K562 (cell line): ENCODE measurements at regions not wholly inside any gene's neighbourhood (a gene's known extent, or its start where the extent isn't known, plus 50 kb on each side); places are given as distances from the start of the nearest gene placed in this dataset.

Experiments used
- ATAC-seq: fragments of 200-7000 bp; cut with Tn5 transposase; 3 replicates; pipeline ENCODE4 v1.9.1; 2020; ENCODE audit warnings: moderate library complexity
- BruUV-seq: library from RNA; stranded (reverse); fragments of 400-500 nt; replicated peaks from 2 replicates; lab custom pipeline; 2021; lab: Mats Ljungman, UMichigan
- CTCF ChIA-PET: fragments of 300-600 bp; formaldehyde crosslinking; extraction: SDS; loops from one replicate; lab custom pipeline; 2021; ENCODE audit warnings: low intra/inter-chr PET ratio; lab: Yijun Ruan, JAX
- POLR2A ChIA-PET: fragments of 300-600, 350-650 bp; sonication (Branson Sonifier 250); formaldehyde crosslinking; extraction: SDS; loops from one replicate; lab custom pipeline; 2021; ENCODE audit warnings: antibody characterized with exemption, inconsistent platforms; lab: Yijun Ruan, JAX
- DNase-seq, 4 experiments: peaks; one replicate each; pipeline versions ENCODE4 v3.0.0 to v3.0.0-alpha.2; 2011 to 2018; ENCODE audit warnings: low spot score in 3 of 4, mixed read lengths in 3 of 4; ENCODE audit errors: extremely low read depth in 1 of 4
- FAIRE-seq: peaks from 2 replicates; lab custom pipeline; 2011; peaks lifted over from hg19 to GRCh38; lab: Jason Lieb, UNC
- H2AFZ ChIP-seq: 2 replicates; pipeline ENCODE4 v1.6.0; 2011; ENCODE audit warnings: low read depth, low read length, control low read depth, inconsistent platforms
- H3K27ac ChIP-seq: fragments of 200-600 bp; 3 replicates; pipeline ENCODE4 v1.8.0; 2011; ENCODE audit warnings: low read depth, mild to moderate bottlenecking, control low read depth, inconsistent platforms, low read length, moderate library complexity, mixed read lengths; ENCODE audit errors: extremely low read depth
- H3K27me3 ChIP-seq, 2 experiments: fragments of 300-600 bp in 1 of 2; 2 replicates in 1 of 2; 3 replicates in 1 of 2; pipeline versions ENCODE4 v1.6.0 to v1.8.0; 2011; ENCODE audit warnings: inconsistent platforms in 2 of 2, low read length in 2 of 2, mild to moderate bottlenecking in 1 of 2, mixed read lengths in 1 of 2, moderate library complexity in 1 of 2; ENCODE audit not compliant: control insufficient read depth in 2 of 2, insufficient read depth in 2 of 2
- H3K36me3 ChIP-seq: fragments of 300-600 bp; 3 replicates; pipeline ENCODE4 v1.8.0; 2011; ENCODE audit warnings: mild to moderate bottlenecking, low read length, inconsistent platforms; ENCODE audit not compliant: control insufficient read depth, insufficient read depth
- H3K4me1 ChIP-seq, 2 experiments: fragments of 200-600 bp in 1 of 2; replicated peaks in 1 of 2; 2 replicates in 1 of 2; 3 replicates in 1 of 2; pipeline versions ENCODE4 v1.5.1 to v1.8.0; 2011; ENCODE audit warnings: inconsistent platforms in 2 of 2, low read length in 2 of 2, mild to moderate bottlenecking in 1 of 2, mixed read lengths in 1 of 2, moderate library complexity in 1 of 2; ENCODE audit not compliant: control insufficient read depth in 2 of 2, insufficient read depth in 2 of 2
- H3K4me2 ChIP-seq: 2 replicates; pipeline ENCODE4 v1.6.1; 2011; ENCODE audit warnings: low read length, control low read depth, inconsistent platforms, mixed read lengths; ENCODE audit not compliant: insufficient read depth
- H3K4me3 ChIP-seq: fragments of 200-600 bp; sonication (generic), shearing (Covaris generic); 2 replicates; pipeline ENCODE4 v1.5.1; 2016; ENCODE audit warnings: control low read depth, inconsistent platforms
- H3K79me2 ChIP-seq: fragments of 200-600 bp; 3 replicates; pipeline ENCODE4 v1.8.0; 2011; ENCODE audit warnings: low read length, inconsistent platforms; ENCODE audit not compliant: control insufficient read depth, insufficient read depth
- H3K9ac ChIP-seq, 2 experiments: 2 replicates each; pipeline versions ENCODE4 v1.6.0 to v1.6.1; 2011; ENCODE audit warnings: low read depth in 2 of 2, low read length in 2 of 2, control low read depth in 1 of 2, inconsistent platforms in 1 of 2, mild to moderate bottlenecking in 1 of 2, mixed read lengths in 1 of 2; ENCODE audit not compliant: insufficient read depth in 1 of 2
- H3K9me1 ChIP-seq: one replicate; pipeline ENCODE4 v1.6.0; 2011; ENCODE audit warnings: inconsistent platforms, mild to moderate bottlenecking, low read length, moderate library complexity; ENCODE audit not compliant: control insufficient read depth, insufficient read depth
- H3K9me3 ChIP-seq: replicated peaks from 2 replicates; pipeline ENCODE4 v1.5.1; 2011; ENCODE audit warnings: low read depth, low read length, inconsistent platforms; ENCODE audit not compliant: control insufficient read depth, insufficient read depth
- H4K20me1 ChIP-seq: replicated peaks from 2 replicates; pipeline ENCODE4 v1.6.1; 2011; ENCODE audit warnings: low read length, inconsistent platforms, mixed read lengths; ENCODE audit not compliant: control insufficient read depth, insufficient read depth
- PTBP1 ChIP-seq: fragments of 200-400 bp; formaldehyde crosslinking; IDR thresholded peaks from 2 replicates; pipeline ENCODE4 v1.6.1; 2017; ENCODE audit warnings: low read depth, low read length
- PURB ChIP-seq: sonication (generic); formaldehyde crosslinking; IDR thresholded peaks from 2 replicates; pipeline ENCODE4 v1.9.0; 2021; ENCODE audit warnings: low read depth, mild to moderate bottlenecking, missing genetic modification reagents
- WGBS: fragments of 100-300 bp; shearing (Covaris generic); methylation state at CpG from one replicate; pipeline ENCODE4 v1.1.6; 2016; ENCODE audit warnings: low coverage, mixed read lengths; ENCODE audit not compliant: insufficient coverage; ENCODE audit errors: missing lambda C conversion rate; 5-methylcytosine and 5-hydroxymethylcytosine counted together
- in situ Hi-C: fragments of 300-500 bp; cut with MboI; formaldehyde crosslinking; loops from 4 replicates; pipeline ENCODE4 v1.15.0; 2018; ENCODE audit warnings: inconsistent platforms, mixed read lengths
- intact Hi-C: fragments of 100-400 bp; cut with micrococcal nuclease; formaldehyde crosslinking; loops from 2 replicates; pipeline ENCODE4 v1.14.2; 2022
- TF ChIP-seq, protein P1 (sequence below): fragments of 250-450 bp; sonication (Bioruptor Pico); IDR thresholded peaks from 2 replicates; pipeline ENCODE4 v1.4.0; 2020

DNA sequence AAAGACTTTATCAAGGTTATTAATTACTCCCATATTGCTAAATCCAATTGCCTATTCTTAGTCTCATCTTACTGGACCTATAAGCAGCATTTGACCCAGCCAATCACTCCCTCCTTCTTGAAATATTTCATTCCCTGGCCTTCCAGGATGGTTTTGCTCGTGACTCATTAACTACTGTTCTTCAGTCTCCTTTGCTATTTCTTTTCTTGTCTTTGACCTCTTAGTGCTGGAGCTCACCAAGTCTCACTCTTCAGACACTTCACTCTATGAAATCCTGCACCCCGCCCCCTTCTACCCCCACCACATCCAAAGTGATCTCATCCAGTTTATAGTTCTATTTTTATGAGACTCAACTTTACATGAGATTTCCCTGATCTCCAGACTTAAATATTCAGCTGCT is 803.1 kb upstream of the WWC1 start:
- CTCF ChIA-PET, result no interaction called here
- Histone ChIP-seq H3K4me3 (no peak overlapping the region), H3K4me1 (no peaks in the 10 kb centered on the region), H3K9me3 (no peaks in the 10 kb centered on the region), H2AFZ (no peak overlapping the region), H3K9ac (no peak overlapping the region), H3K27ac (no peak overlapping the region), H3K9me1 (no peaks in the 10 kb centered on the region), H3K4me2 (no peak overlapping the region), H4K20me1 (no peaks in the 10 kb centered on the region), H3K27me3 (no peaks in the 10 kb centered on the region), H3K79me2 (no peaks in the 10 kb centered on the region), H3K36me3 (no peaks in the 10 kb centered on the region)
- intact Hi-C loops, result no loop called here
- WGBS, result 0% methylated on average over 2 of the region's 2 CpGs
- POLR2A ChIA-PET, result no interaction called here
- TF ChIP-seq, protein P1, sequence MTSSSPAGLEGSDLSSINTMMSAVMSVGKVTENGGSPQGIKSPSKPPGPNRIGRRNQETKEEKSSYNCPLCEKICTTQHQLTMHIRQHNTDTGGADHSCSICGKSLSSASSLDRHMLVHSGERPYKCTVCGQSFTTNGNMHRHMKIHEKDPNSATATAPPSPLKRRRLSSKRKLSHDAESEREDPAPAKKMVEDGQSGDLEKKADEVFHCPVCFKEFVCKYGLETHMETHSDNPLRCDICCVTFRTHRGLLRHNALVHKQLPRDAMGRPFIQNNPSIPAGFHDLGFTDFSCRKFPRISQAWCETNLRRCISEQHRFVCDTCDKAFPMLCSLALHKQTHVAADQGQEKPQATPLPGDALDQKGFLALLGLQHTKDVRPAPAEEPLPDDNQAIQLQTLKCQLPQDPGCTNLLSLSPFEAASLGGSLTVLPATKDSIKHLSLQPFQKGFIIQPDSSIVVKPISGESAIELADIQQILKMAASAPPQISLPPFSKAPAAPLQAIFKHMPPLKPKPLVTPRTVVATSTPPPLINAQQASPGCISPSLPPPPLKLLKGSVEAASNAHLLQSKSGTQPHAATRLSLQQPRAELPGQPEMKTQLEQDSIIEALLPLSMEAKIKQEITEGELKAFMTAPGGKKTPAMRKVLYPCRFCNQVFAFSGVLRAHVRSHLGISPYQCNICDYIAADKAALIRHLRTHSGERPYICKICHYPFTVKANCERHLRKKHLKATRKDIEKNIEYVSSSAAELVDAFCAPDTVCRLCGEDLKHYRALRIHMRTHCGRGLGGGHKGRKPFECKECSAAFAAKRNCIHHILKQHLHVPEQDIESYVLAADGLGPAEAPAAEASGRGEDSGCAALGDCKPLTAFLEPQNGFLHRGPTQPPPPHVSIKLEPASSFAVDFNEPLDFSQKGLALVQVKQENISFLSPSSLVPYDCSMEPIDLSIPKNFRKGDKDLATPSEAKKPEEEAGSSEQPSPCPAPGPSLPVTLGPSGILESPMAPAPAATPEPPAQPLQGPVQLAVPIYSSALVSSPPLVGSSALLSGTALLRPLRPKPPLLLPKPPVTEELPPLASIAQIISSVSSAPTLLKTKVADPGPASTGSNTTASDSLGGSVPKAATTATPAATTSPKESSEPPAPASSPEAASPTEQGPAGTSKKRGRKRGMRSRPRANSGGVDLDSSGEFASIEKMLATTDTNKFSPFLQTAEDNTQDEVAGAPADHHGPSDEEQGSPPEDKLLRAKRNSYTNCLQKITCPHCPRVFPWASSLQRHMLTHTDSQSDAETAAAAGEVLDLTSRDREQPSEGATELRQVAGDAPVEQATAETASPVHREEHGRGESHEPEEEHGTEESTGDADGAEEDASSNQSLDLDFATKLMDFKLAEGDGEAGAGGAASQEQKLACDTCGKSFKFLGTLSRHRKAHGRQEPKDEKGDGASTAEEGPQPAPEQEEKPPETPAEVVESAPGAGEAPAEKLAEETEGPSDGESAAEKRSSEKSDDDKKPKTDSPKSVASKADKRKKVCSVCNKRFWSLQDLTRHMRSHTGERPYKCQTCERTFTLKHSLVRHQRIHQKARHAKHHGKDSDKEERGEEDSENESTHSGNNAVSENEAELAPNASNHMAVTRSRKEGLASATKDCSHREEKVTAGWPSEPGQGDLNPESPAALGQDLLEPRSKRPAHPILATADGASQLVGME, result no peak
- TF ChIP-seq PTBP1 (no peak), PURB (CRISPR knock-in tag) (no peak)
- DNase-seq, result no peak
- BruUV-seq, result no TSS peak
- no peak for ATAC-seq
- FAIRE-seq, result no peak
- in situ Hi-C loops, result no loop called here
